ENCODE measurements at regions not wholly inside any gene's neighbourhood (a gene's known extent, or its start where the extent isn't known, plus 50 kb on each side); places are given as distances from the start of the nearest gene placed in this dataset.
"Not testable (repeated sequence)": the region's sequence is repeated elsewhere in the genome, so short reads cannot be mapped to it uniquely, and the experiment has no call there.

DNA sequence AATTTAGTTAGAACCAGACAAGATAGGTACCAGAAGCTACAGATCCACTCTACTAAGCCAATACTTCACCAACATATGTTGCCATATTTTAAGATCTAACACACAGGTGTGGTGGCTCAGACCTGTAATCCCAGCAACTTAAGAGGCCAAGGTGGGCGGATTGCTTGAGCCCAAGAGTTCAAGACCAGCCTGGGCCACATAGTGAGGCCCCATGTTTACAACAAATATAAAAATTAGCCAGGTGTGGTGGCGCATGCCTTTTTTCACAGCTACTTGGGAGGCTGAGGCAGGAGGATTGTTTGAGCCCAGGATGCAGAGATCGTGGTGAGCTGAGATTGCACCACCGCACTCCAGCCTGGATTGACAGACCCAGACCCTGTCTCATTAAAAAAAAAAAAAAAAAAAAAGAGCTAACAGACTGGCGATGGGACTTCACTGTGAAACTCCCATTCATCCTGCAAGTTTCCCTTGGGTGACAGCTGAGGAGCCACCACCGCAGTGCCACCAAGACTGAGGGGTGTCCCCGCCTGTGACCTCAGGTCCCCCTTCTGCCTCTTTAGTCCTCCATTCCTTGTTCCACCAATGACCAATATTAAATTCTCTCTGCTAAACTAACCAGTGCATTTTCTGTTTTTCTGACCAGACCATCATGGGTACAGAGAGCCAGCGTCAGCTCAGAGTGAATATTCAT lies 163.3 kb downstream of the OR4M2 start:
- H3K27me3 Mint-ChIP-seq (ENCODE audit: insufficient read depth): peaks cover 4% of the 10 kb centered on the region
- H3K4me1 Mint-ChIP-seq (ENCODE audit: low read depth): no peaks in the 10 kb centered on the region
- H3K36me3 Mint-ChIP-seq (ENCODE audit: low read depth): peaks cover 4% of the 10 kb centered on the region; the same call in 1 of the 2 replicates
- peaks cover 71% of the 10 kb centered on the region for H3K9me3 Mint-ChIP-seq
- TF ChIP-seq, protein P1, sequence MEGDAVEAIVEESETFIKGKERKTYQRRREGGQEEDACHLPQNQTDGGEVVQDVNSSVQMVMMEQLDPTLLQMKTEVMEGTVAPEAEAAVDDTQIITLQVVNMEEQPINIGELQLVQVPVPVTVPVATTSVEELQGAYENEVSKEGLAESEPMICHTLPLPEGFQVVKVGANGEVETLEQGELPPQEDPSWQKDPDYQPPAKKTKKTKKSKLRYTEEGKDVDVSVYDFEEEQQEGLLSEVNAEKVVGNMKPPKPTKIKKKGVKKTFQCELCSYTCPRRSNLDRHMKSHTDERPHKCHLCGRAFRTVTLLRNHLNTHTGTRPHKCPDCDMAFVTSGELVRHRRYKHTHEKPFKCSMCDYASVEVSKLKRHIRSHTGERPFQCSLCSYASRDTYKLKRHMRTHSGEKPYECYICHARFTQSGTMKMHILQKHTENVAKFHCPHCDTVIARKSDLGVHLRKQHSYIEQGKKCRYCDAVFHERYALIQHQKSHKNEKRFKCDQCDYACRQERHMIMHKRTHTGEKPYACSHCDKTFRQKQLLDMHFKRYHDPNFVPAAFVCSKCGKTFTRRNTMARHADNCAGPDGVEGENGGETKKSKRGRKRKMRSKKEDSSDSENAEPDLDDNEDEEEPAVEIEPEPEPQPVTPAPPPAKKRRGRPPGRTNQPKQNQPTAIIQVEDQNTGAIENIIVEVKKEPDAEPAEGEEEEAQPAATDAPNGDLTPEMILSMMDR (IDR thresholded peaks at IDR 0.05): no peak
- no peak overlapping the region for H3K4me3 Mint-ChIP-seq
- H3K27ac Mint-ChIP-seq: no peak overlapping the region
- DNase-seq: no peak

DNA sequence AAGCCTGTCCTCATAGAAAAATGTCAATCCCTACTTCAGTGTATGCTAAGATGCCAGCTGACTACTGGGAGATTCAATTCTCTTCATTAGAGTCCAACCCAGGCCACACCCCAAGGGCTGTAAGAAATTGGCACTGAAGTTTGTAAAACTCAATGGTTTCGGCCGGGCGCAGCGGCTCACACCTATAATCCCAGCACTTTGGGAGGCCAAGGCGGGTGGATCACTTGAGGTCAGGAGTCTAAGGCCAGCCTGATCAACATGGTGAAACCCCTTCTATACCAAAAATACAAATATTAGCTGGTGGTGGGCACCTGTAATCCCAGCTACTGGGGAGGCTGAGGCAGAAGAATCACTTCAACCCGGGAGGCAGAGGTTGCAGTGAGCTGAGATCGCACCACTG lies 169.2 kb downstream of the OR4M2 start:
- not testable (repeated sequence) for H3K4me3 Mint-ChIP-seq; H3K27ac Mint-ChIP-seq; H3K4me1 Mint-ChIP-seq (ENCODE audit: low read depth); H3K36me3 Mint-ChIP-seq (ENCODE audit: low read depth); H3K27me3 Mint-ChIP-seq (ENCODE audit: insufficient read depth); DNase-seq
- H3K9me3 Mint-ChIP-seq: peaks cover 68% of the 10 kb centered on the region

DNA sequence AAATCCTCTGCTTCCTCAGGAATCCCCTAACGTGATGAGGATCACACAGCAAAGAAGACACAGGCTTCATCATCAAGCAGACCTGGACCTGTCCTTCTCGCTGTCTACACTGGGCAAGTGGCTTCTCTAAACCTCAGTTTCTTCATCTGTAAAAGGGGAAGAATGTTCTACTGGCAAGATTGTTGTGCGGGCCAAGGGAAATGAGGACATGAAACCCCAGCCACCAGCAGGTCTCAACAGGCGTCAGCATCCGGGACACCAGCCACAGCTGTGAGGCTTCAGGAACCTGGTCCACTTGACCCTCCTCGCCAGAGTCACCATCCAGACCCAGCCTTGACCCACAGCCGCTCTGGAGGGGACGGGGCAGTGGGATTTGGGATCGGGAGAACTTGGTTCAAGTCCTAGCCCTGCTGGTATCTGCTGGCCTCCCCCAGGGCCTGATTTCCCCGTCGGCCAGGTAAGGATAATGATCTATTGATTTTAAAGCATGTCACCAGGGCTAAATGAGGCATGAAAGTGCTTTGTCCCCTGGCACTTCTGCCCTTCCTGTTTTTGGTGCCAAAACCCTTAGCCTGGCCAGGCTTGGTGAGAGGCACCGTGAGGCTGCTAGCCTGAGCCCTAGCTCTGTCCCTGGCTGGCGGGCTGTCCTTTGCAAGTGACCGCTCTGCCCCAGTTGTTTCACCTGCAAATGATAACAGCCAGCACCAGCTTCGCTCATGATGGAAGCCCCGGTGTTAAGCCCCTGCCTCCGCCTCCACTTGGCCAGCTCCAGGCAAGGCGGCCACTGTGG lies 170.4 kb downstream of the OR4M2 start:
- H3K27ac Mint-ChIP-seq; H3K27me3 Mint-ChIP-seq (ENCODE audit: insufficient read depth); H3K36me3 Mint-ChIP-seq (ENCODE audit: low read depth); DNase-seq; H3K4me3 Mint-ChIP-seq; H3K4me1 Mint-ChIP-seq (ENCODE audit: low read depth): not testable (repeated sequence)
- peaks cover 72% of the 10 kb centered on the region for H3K9me3 Mint-ChIP-seq

DNA sequence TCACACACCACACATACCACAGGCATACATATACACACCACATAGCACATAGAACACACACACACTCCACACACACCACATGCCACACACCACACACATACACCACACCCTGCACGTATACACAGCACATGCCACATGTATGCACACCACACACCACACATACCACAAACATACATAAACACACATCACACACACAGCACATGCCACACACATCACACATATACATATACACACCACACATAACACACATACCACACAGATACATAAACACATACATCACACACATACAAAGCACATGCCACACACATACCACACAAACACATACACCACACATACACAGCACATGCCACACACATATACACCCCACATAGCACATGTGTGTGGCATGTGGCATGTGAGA lies 171.1 kb downstream of the OR4M2 start:
- Mint-ChIP-seq H3K9me3 (peaks cover 75% of the 10 kb centered on the region), H3K4me1 (ENCODE audit: low read depth) (no peaks in the 10 kb centered on the region), H3K27me3 (ENCODE audit: insufficient read depth) (no peaks in the 10 kb centered on the region; the same call in 1 of the 2 replicates), H3K36me3 (ENCODE audit: low read depth) (peaks cover 4% of the 10 kb centered on the region; the same call in 1 of the 2 replicates), H3K27ac (no peak overlapping the region), H3K4me3 (no peak overlapping the region)
- TF ChIP-seq, protein P1 (IDR thresholded peaks at IDR 0.05): no peak
- DNase-seq: no peak

DNA sequence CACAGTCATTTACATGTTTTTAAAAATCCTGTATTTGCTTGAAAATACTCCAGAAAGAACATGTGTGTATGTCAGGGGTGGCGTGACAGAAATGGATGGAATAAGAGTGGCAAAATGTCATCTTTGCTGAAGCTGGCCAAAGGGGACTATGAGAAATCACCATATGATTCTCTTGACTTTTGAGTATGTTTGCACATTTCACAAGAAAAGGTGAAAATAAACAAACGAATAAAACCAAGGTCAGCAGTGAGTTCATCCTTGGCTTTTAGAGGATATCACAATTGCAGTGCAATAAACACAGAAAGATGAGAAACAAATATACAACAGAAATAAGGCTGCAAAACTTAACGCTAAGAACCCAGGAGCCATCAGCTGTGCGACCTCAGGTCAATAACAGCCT lies 171.7 kb downstream of the OR4M2 start:
- H3K27me3 Mint-ChIP-seq (ENCODE audit: insufficient read depth); DNase-seq; H3K36me3 Mint-ChIP-seq (ENCODE audit: low read depth); H3K4me1 Mint-ChIP-seq (ENCODE audit: low read depth); H3K4me3 Mint-ChIP-seq; H3K27ac Mint-ChIP-seq: not testable (repeated sequence)
- H3K9me3 Mint-ChIP-seq: peaks cover 73% of the 10 kb centered on the region

DNA sequence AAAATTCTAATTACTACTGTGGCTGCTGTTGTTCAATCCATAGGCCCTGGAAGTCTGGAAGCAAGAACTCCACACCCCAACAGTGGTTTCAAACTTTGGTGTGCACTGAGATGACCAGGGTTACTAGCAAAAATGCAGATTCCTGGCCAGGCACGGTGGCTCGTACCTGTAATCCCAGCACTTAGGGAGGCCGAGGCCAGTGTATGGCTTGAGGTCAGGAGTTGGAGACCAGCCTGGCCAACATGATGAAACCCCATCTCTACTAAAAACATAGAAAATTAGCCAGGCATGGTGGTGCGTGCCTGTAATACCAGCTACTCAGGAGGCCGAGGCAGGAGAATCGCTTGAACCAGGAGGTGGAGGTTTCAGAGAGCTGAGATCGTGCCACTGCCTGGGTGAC lies 172.2 kb downstream of the OR4M2 start:
- H3K9me3 Mint-ChIP-seq: peaks cover 70% of the 10 kb centered on the region
- H3K4me3 Mint-ChIP-seq; H3K27ac Mint-ChIP-seq; DNase-seq; H3K4me1 Mint-ChIP-seq (ENCODE audit: low read depth); H3K27me3 Mint-ChIP-seq (ENCODE audit: insufficient read depth); H3K36me3 Mint-ChIP-seq (ENCODE audit: low read depth): not testable (repeated sequence)

DNA sequence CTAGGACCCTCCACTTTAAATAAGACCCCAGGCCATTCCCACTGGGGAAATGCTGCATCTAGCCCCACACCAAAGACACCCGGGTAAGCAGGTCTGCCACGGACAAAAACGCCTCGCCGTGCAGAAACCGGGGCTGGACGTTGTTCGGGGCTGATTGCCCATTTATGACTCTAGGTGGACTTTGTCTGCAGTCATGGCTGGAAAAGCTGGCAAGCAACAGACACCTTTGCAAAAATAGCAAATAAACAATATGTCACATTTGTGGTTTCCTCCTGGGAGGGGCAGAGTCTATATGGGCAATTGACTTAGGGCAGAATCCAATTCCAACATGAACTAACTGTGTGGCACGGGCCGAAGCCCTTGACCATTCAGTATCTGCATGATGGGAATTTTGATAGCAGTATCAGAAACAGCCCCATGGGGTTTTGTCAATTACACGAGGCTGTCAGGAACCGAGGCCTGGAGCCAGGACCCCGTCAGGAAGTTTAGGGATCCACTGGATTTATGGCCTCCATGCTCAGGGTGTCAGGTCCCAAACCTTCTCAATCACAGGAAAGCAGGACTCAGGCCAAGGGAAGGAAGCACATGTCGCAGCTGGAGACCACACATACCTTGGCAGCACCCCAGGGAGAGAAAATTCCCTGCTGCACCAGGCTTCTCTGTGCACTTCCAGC lies 172.8 kb downstream of the OR4M2 start:
- H3K4me1 Mint-ChIP-seq (ENCODE audit: low read depth); H3K36me3 Mint-ChIP-seq (ENCODE audit: low read depth): not testable (repeated sequence)

More for the DNA sequence above, 172.8 kb downstream of the OR4M2 start:
- H3K27ac Mint-ChIP-seq; H3K4me3 Mint-ChIP-seq; DNase-seq; H3K27me3 Mint-ChIP-seq (ENCODE audit: insufficient read depth): not testable (repeated sequence)
- H3K9me3 Mint-ChIP-seq: peaks cover 66% of the 10 kb centered on the region
